ENCODE measurements at regions not wholly inside any gene's neighbourhood (a gene's known extent, or its start where the extent isn't known, plus 50 kb on each side); places are given as distances from the start of the nearest gene placed in this dataset.
A peak's percentile ranks its signal among the peaks of the same experiment; 100 is the strongest.

DNA sequence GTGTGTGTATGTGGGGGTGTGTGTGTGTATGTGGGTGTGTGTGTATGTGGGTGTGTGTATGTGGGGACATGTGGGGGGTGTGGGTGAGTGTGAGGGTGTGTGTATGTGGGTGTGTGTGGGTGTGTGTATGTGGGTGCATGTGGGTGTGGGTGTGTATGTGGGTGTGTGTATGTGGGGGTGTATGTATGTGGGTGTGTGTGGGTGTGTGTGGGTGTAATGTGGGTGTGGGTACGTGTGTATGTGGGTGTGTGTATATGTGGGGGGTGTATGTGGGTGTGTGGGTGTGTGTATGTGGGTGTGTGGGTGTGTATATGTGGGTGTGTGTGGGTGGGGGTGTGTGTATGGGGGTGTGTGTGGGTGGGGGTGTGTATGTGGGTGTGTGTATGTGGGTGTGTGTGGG lies 106.7 kb downstream of the SPATA19 start:
- H3K4me2 ChIP-seq (ENCODE audit: insufficient read depth, low read length): no peak overlapping the region
- no peak overlapping the region for H2AFZ ChIP-seq (ENCODE audit: low read depth, low read length)
- DNase-seq (ENCODE audit: extremely low read depth in 1 of 4, low spot score in 3 of 4) (no peak), FAIRE-seq (no peak), ATAC-seq (no peak)
- intact Hi-C loops (cut with micrococcal nuclease) (no loop called here), in situ Hi-C loops (cut with MboI) (no loop called here)
- BruUV-seq (replicated peaks): no TSS peak
- TF ChIP-seq EGR1 (conservative IDR thresholded peaks at IDR 0.05) (peak; percentile 87), POLR2AphosphoS2 (IDR thresholded peaks at IDR 0.05; ENCODE audit: low read length) (no peak)
- CTCF ChIA-PET (ENCODE audit: low intra/inter-chr PET ratio): no interaction called here
- H3K79me2 ChIP-seq (ENCODE audit: control insufficient read depth, insufficient read depth, low read length): no peaks in the 10 kb centered on the region
- no peak overlapping the region for H3K4me3 ChIP-seq
- POLR2A ChIA-PET: no interaction called here
- no CpG with 5 or more reads among the region's 1 CpG for WGBS (ENCODE audit: insufficient coverage, low coverage, missing lambda C conversion rate)
- no peaks in the 10 kb centered on the region for H3K27me3 ChIP-seq (ENCODE audit: control insufficient read depth in 2 of 2, insufficient read depth in 2 of 2, low read length in 2 of 2)
- H3K4me1 ChIP-seq (replicated peaks in 1 of 2; ENCODE audit: control insufficient read depth in 2 of 2, insufficient read depth in 2 of 2, low read length in 2 of 2): no peaks in the 10 kb centered on the region
- no peak overlapping the region for H3K27ac ChIP-seq (ENCODE audit: extremely low read depth, low read depth, low read length)
- H4K20me1 ChIP-seq (replicated peaks; ENCODE audit: control insufficient read depth, insufficient read depth, low read length): no peaks in the 10 kb centered on the region
- H3K36me3 ChIP-seq (ENCODE audit: control insufficient read depth, insufficient read depth, low read length): no peaks in the 10 kb centered on the region
- H3K9me3 ChIP-seq (replicated peaks; ENCODE audit: control insufficient read depth, insufficient read depth, low read depth, low read length): no peaks in the 10 kb centered on the region
- no peak overlapping the region for H3K9ac ChIP-seq (ENCODE audit: insufficient read depth in 1 of 2, low read depth in 2 of 2, low read length in 2 of 2)
- H3K9me1 ChIP-seq (ENCODE audit: control insufficient read depth, insufficient read depth, low read length): no peaks in the 10 kb centered on the region

DNA sequence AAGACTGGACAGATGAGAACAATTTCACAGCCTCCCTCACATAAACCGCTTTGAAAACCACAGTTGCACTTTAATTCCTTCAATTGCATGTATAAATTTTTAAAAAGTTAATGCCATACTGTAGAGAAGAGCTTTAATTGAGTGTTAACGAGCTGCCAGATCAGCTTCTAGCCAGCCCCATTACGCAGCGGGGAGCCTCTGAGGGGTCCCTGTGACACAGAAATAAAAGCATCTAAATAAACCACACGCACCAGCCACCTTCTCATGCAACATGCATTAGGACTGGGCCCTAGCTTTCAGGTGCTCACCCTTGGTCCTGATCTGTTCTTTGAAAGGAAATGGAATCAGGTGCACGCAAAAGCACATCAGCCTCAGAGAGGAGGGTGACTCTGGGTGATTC lies 111.7 kb downstream of the SPATA19 start:
- no peak overlapping the region for H2AFZ ChIP-seq (ENCODE audit: low read depth, low read length)
- H3K27ac ChIP-seq (ENCODE audit: extremely low read depth, low read depth, low read length): no peak overlapping the region
- TF ChIP-seq ATF7 (IDR thresholded peaks at IDR 0.05) (no peak), FUS (optimal IDR thresholded peaks at IDR 0.05; ENCODE audit: low read depth, low read length) (no peak), SMARCA5 (IDR thresholded peaks at IDR 0.05) (no peak), SLC30A9 (CRISPR knock-in tag; IDR thresholded peaks at IDR 0.05) (no peak), ZFP91 (CRISPR knock-in tag; IDR thresholded peaks at IDR 0.05) (no peak), SAFB2 (IDR thresholded peaks at IDR 0.05; ENCODE audit: borderline replicate concordance, low read depth, low read length, severe bottlenecking) (no peak), SAFB (IDR thresholded peaks at IDR 0.05; ENCODE audit: borderline replicate concordance, low read depth, low read length) (no peak), STAT5B (CRISPR knock-in tag; IDR thresholded peaks at IDR 0.05) (no peak), POLR2H (tag; IDR thresholded peaks at IDR 0.05; ENCODE audit: low read depth) (no peak)
- DNase-seq (ENCODE audit: extremely low read depth in 1 of 4, low spot score in 3 of 4) (no peak), ATAC-seq (no peak), FAIRE-seq (no peak)
- no TSS peak for BruUV-seq (replicated peaks)
- H3K9me3 ChIP-seq (replicated peaks; ENCODE audit: control insufficient read depth, insufficient read depth, low read depth, low read length): no peaks in the 10 kb centered on the region
- H3K36me3 ChIP-seq (ENCODE audit: control insufficient read depth, insufficient read depth, low read length): no peaks in the 10 kb centered on the region
- POLR2A ChIA-PET: no interaction called here
- no peaks in the 10 kb centered on the region for H4K20me1 ChIP-seq (replicated peaks; ENCODE audit: control insufficient read depth, insufficient read depth, low read length)
- no peaks in the 10 kb centered on the region for H3K4me1 ChIP-seq (replicated peaks in 1 of 2; ENCODE audit: control insufficient read depth in 2 of 2, insufficient read depth in 2 of 2, low read length in 2 of 2)
- H3K4me3 ChIP-seq: no peak overlapping the region
- H3K79me2 ChIP-seq (ENCODE audit: control insufficient read depth, insufficient read depth, low read length): no peaks in the 10 kb centered on the region
- H3K9ac ChIP-seq (ENCODE audit: insufficient read depth in 1 of 2, low read depth in 2 of 2, low read length in 2 of 2): no peak overlapping the region
- no peaks in the 10 kb centered on the region for H3K27me3 ChIP-seq (ENCODE audit: control insufficient read depth in 2 of 2, insufficient read depth in 2 of 2, low read length in 2 of 2)
- in situ Hi-C loops (cut with MboI): no loop called here
- no peaks in the 10 kb centered on the region for H3K9me1 ChIP-seq (ENCODE audit: control insufficient read depth, insufficient read depth, low read length)
- H3K4me2 ChIP-seq (ENCODE audit: insufficient read depth, low read length): no peak overlapping the region
- intact Hi-C loops (cut with micrococcal nuclease): no loop called here
- WGBS (ENCODE audit: insufficient coverage, low coverage, missing lambda C conversion rate): 1% methylated on average over 6 of the region's 6 CpGs
- CTCF ChIA-PET (ENCODE audit: low intra/inter-chr PET ratio): no interaction called here
